Endothelial cell of umbilical vein (primary cell): ENCODE measurements at regions not wholly inside any gene's neighbourhood (a gene's known extent, or its start where the extent isn't known, plus 50 kb on each side); places are given as distances from the start of the nearest gene placed in this dataset.

Experiments
- CTCF ChIP-seq, 2 donors: IDR thresholded peaks; 1 replicate in 1 of 2; 2 replicates in 1 of 2; pipeline ENCODE4 v1.5.1; 2011; ENCODE audit warnings: low read length in 2 of 2, mild to moderate bottlenecking in 2 of 2, moderate library complexity in 2 of 2, control low read depth in 1 of 2, inconsistent platforms in 1 of 2, low read depth in 1 of 2; ENCODE audit not compliant: insufficient read depth in 1 of 2; ENCODE audit errors: extremely low read depth in 1 of 2
- EZH2 ChIP-seq: IDR thresholded peaks from 2 replicates; pipeline ENCODE4 v1.6.1; 2012; ENCODE audit warnings: borderline replicate concordance, low read depth, mild to moderate bottlenecking, moderate library complexity, low read length, inconsistent platforms; ENCODE audit not compliant: severe bottlenecking
- POLR2A ChIP-seq: IDR thresholded peaks from 2 replicates; pipeline ENCODE4 v1.6.1; 2012; ENCODE audit warnings: low read depth, mild to moderate bottlenecking, control low read depth, low read length

GRCh38 chr17:74080656-74081582 is 122.6 kb upstream of the RPL38 start:
- TF ChIP-seq CTCF (IDR thresholded peaks at IDR 0.05; ENCODE audit: extremely low read depth in 1 of 2, insufficient read depth in 1 of 2, low read depth in 1 of 2, low read length in 2 of 2) (no peak), EZH2 (no peak), POLR2A (no peak)
